ENCODE measurements at regions not wholly inside any gene's neighbourhood (a gene's known extent, or its start where the extent isn't known, plus 50 kb on each side); places are given as distances from the start of the nearest gene placed in this dataset.

- Histone ChIP-seq H3K4me3 (ENCODE audit: low read depth in 2 of 2, low read length in 1 of 2) (no peak overlapping the region), H3K79me2 (ENCODE audit: insufficient read depth) (no peaks in the 10 kb centered on the region), H4K20me1 (ENCODE audit: insufficient read depth) (no peaks in the 10 kb centered on the region), H3K36me3 (replicated peaks in 1 of 2; ENCODE audit: control insufficient read depth in 1 of 2, insufficient read depth in 2 of 2, low read length in 1 of 2) (no peaks in the 10 kb centered on the region), H3F3A (replicated peaks; ENCODE audit: insufficient read depth) (no peaks in the 10 kb centered on the region), H3K9ac (no peak overlapping the region), H3K4me1 (ENCODE audit: control insufficient read depth in 1 of 2, insufficient read depth in 2 of 2, low read depth in 1 of 2, low read length in 1 of 2) (no peaks in the 10 kb centered on the region), H3K4me2 (no peak overlapping the region), H3K27me3 (ENCODE audit: insufficient read depth) (no peaks in the 10 kb centered on the region), H3K27ac (ENCODE audit: low read depth in 2 of 2, low read length in 1 of 2) (no peak overlapping the region), H2AFZ (ENCODE audit: low read depth) (no peak overlapping the region), H3K9me2 (no peaks in the 10 kb centered on the region), H3K9me3 (no peaks in the 10 kb centered on the region)
- TF ChIP-seq MXI1 (IDR thresholded peaks at IDR 0.05; ENCODE audit: low read depth, low read length) (no peak), EP300 (IDR thresholded peaks at IDR 0.05; ENCODE audit: borderline replicate concordance in 1 of 2, low read depth in 1 of 2, low read length in 1 of 2) (no peak), POLR2AphosphoS5 (IDR thresholded peaks at IDR 0.05; ENCODE audit: low read depth, low read length) (no peak), FOXJ3 (CRISPR knock-in tag; IDR thresholded peaks at IDR 0.05) (no peak), EZH2phosphoT487 (IDR thresholded peaks at IDR 0.05; ENCODE audit: borderline replicate concordance, low read depth) (no peak), MEF2A (IDR thresholded peaks at IDR 0.05; ENCODE audit: borderline replicate concordance, low read depth) (no peak), FOSL2 (IDR thresholded peaks at IDR 0.05; ENCODE audit: borderline replicate concordance, low read depth) (no peak), SIN3A (IDR thresholded peaks at IDR 0.05; ENCODE audit: borderline replicate concordance, low read depth, low read length) (no peak), SMC3 (IDR thresholded peaks at IDR 0.05; ENCODE audit: low read depth, low read length) (no peak), TEAD4 (IDR thresholded peaks at IDR 0.05; ENCODE audit: borderline replicate concordance, insufficient read depth) (no peak), NRF1 (IDR thresholded peaks at IDR 0.05; ENCODE audit: low read depth, low read length) (no peak), CHD2 (IDR thresholded peaks at IDR 0.05; ENCODE audit: low read length, partially characterized antibody) (no peak)
- TF ChIP-seq, protein P1, sequence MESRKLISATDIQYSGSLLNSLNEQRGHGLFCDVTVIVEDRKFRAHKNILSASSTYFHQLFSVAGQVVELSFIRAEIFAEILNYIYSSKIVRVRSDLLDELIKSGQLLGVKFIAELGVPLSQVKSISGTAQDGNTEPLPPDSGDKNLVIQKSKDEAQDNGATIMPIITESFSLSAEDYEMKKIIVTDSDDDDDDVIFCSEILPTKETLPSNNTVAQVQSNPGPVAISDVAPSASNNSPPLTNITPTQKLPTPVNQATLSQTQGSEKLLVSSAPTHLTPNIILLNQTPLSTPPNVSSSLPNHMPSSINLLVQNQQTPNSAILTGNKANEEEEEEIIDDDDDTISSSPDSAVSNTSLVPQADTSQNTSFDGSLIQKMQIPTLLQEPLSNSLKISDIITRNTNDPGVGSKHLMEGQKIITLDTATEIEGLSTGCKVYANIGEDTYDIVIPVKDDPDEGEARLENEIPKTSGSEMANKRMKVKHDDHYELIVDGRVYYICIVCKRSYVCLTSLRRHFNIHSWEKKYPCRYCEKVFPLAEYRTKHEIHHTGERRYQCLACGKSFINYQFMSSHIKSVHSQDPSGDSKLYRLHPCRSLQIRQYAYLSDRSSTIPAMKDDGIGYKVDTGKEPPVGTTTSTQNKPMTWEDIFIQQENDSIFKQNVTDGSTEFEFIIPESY (IDR thresholded peaks at IDR 0.05; ENCODE audit: borderline replicate concordance, low read depth) = no peak
- TF ChIP-seq, protein P2, sequence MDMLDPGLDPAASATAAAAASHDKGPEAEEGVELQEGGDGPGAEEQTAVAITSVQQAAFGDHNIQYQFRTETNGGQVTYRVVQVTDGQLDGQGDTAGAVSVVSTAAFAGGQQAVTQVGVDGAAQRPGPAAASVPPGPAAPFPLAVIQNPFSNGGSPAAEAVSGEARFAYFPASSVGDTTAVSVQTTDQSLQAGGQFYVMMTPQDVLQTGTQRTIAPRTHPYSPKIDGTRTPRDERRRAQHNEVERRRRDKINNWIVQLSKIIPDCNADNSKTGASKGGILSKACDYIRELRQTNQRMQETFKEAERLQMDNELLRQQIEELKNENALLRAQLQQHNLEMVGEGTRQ (IDR thresholded peaks at IDR 0.05; ENCODE audit: borderline replicate concordance, low read depth, low read length) = no peak
- TF ChIP-seq, protein P3, sequence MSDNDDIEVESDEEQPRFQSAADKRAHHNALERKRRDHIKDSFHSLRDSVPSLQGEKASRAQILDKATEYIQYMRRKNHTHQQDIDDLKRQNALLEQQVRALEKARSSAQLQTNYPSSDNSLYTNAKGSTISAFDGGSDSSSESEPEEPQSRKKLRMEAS (IDR thresholded peaks at IDR 0.05; ENCODE audit: low read depth) = no peak
- POLR2A ChIA-PET = no interaction called here
- WGBS (ENCODE audit: low lambda C conversion rate) = 35% methylated on average over 4 of the region's 12 CpGs
- CTCF ChIA-PET = no interaction called here
- no peak for DNase-seq
Observed at GRCh38 chr3:164818318-164818717, 260.0 kb downstream of the SI start.

- H3K4me1 ChIP-seq (ENCODE audit: control insufficient read depth in 1 of 2, insufficient read depth in 2 of 2, low read depth in 1 of 2, low read length in 1 of 2) = no peaks in the 10 kb centered on the region
- no peak for TF ChIP-seq POLR2AphosphoS5 (IDR thresholded peaks at IDR 0.05; ENCODE audit: low read depth, low read length)
- no peak for TF ChIP-seq FOXJ3 (CRISPR knock-in tag; IDR thresholded peaks at IDR 0.05)
- no peak for TF ChIP-seq EZH2phosphoT487 (IDR thresholded peaks at IDR 0.05; ENCODE audit: borderline replicate concordance, low read depth)
- no peak for TF ChIP-seq NRF1 (IDR thresholded peaks at IDR 0.05; ENCODE audit: low read depth, low read length)
- no peak for TF ChIP-seq PBX3 (IDR thresholded peaks at IDR 0.05)
- no peak for TF ChIP-seq RAD21 (IDR thresholded peaks at IDR 0.05; ENCODE audit: low read length)
- no peak for TF ChIP-seq EP300 (IDR thresholded peaks at IDR 0.05; ENCODE audit: borderline replicate concordance in 1 of 2, low read depth in 1 of 2, low read length in 1 of 2)
- no peaks in the 10 kb centered on the region for H3K27me3 ChIP-seq (ENCODE audit: insufficient read depth)
- H3K9me2 ChIP-seq = no peaks in the 10 kb centered on the region
- no peaks in the 10 kb centered on the region for H3K36me3 ChIP-seq (replicated peaks in 1 of 2; ENCODE audit: control insufficient read depth in 1 of 2, insufficient read depth in 2 of 2, low read length in 1 of 2)
- no peaks in the 10 kb centered on the region for H3F3A ChIP-seq (replicated peaks; ENCODE audit: insufficient read depth)
- 78% methylated on average over 11 of the region's 15 CpGs for WGBS (ENCODE audit: low lambda C conversion rate)
- H3K27ac ChIP-seq (ENCODE audit: low read depth in 2 of 2, low read length in 1 of 2) = no peak overlapping the region
- no peak for DNase-seq
- H4K20me1 ChIP-seq (ENCODE audit: insufficient read depth) = no peaks in the 10 kb centered on the region
- H3K4me2 ChIP-seq = no peak overlapping the region
- ChIA-PET CTCF (no interaction called here), POLR2A (no interaction called here)
- no peaks in the 10 kb centered on the region for H3K9me3 ChIP-seq
- no peak overlapping the region for H2AFZ ChIP-seq (ENCODE audit: low read depth)
- H3K9ac ChIP-seq = no peak overlapping the region
- no peak overlapping the region for H3K4me3 ChIP-seq (ENCODE audit: low read depth in 2 of 2, low read length in 1 of 2)
- H3K79me2 ChIP-seq (ENCODE audit: insufficient read depth) = no peaks in the 10 kb centered on the region
Observed at GRCh38 chr3:164814106-164814505, 264.2 kb downstream of the SI start.

All from SK-N-SH (cell line).